ENCODE measurements at regions not wholly inside any gene's neighbourhood (a gene's known extent, or its start where the extent isn't known, plus 50 kb on each side); places are given as distances from the start of the nearest gene placed in this dataset.

GRCh38 chr10:124220971-124221355 lies 127.6 kb upstream of the CHST15 start:
- 68 to 84% methylated on average over 12 of the region's 12 CpGs for WGBS, 2 donors
- H3K27me3 ChIP-seq (ENCODE audit: control insufficient read depth in 3 of 3, insufficient read depth in 3 of 3, low read length in 2 of 3): no peaks in the 10 kb centered on the region
- H3K9ac ChIP-seq (ENCODE audit: insufficient read depth in 1 of 2, low read length in 2 of 2): no peak overlapping the region
- H3K36me3 ChIP-seq (ENCODE audit: control insufficient read depth in 4 of 4, insufficient read depth in 4 of 4, low read length in 4 of 4): no peaks in the 10 kb centered on the region
- ATAC-seq (ENCODE audit: insufficient read depth, low FRiP score): no peak
- H3K4me1 ChIP-seq (ENCODE audit: control insufficient read depth in 5 of 5, insufficient read depth in 5 of 5, low read length in 5 of 5): peaks cover 0 to 23% (median 5%) of the 10 kb centered on the region in 5 donors
- H3K9me3 ChIP-seq (ENCODE audit: control insufficient read depth in 4 of 4, insufficient read depth in 3 of 4, low read length in 3 of 4): no peaks in the 10 kb centered on the region
- H3K27ac ChIP-seq (ENCODE audit: low read depth in 1 of 2, low read length in 1 of 2): peak overlapping the region in 1 of 2 donors; percentile 30
- no peak for TF ChIP-seq CTCF (IDR thresholded peaks at IDR 0.05; ENCODE audit: control extremely low read depth, extremely low read depth)
- DNase-seq: no peak
- H3K4me3 ChIP-seq: no peak overlapping the region

GRCh38 chr10:124220547-124220946 lies 127.1 kb upstream of the CHST15 start:
- WGBS, 2 donors: 68 to 82% methylated on average over 6 of the region's 6 CpGs
- DNase-seq (peak in 2 of 3 donors; percentile 7 to 23), ATAC-seq (ENCODE audit: insufficient read depth, low FRiP score) (no peak)
- H3K27me3 ChIP-seq (ENCODE audit: control insufficient read depth in 3 of 3, insufficient read depth in 3 of 3, low read length in 2 of 3): no peaks in the 10 kb centered on the region
- peaks cover 0 to 23% (median 5%) of the 10 kb centered on the region in 5 donors for H3K4me1 ChIP-seq (ENCODE audit: control insufficient read depth in 5 of 5, insufficient read depth in 5 of 5, low read length in 5 of 5)
- H3K36me3 ChIP-seq (ENCODE audit: control insufficient read depth in 4 of 4, insufficient read depth in 4 of 4, low read length in 4 of 4): no peaks in the 10 kb centered on the region
- H3K9ac ChIP-seq (ENCODE audit: insufficient read depth in 1 of 2, low read length in 2 of 2): no peak overlapping the region
- H3K27ac ChIP-seq (ENCODE audit: low read depth in 1 of 2, low read length in 1 of 2): no peak overlapping the region
- no peak overlapping the region for H3K4me3 ChIP-seq
- no peak for TF ChIP-seq CTCF (IDR thresholded peaks at IDR 0.05; ENCODE audit: control extremely low read depth, extremely low read depth)
- H3K9me3 ChIP-seq (ENCODE audit: control insufficient read depth in 4 of 4, insufficient read depth in 3 of 4, low read length in 3 of 4): no peaks in the 10 kb centered on the region

- H3K27ac ChIP-seq (ENCODE audit: low read depth in 1 of 2, low read length in 1 of 2): no peak overlapping the region
- no peak for TF ChIP-seq CTCF (IDR thresholded peaks at IDR 0.05; ENCODE audit: control extremely low read depth, extremely low read depth)
- ATAC-seq (ENCODE audit: insufficient read depth, low FRiP score) (no peak), DNase-seq (no peak)
- no peaks in the 10 kb centered on the region for H3K36me3 ChIP-seq (ENCODE audit: control insufficient read depth in 4 of 4, insufficient read depth in 4 of 4, low read length in 4 of 4)
- no peak overlapping the region for H3K4me3 ChIP-seq
- no peak overlapping the region for H3K9ac ChIP-seq (ENCODE audit: insufficient read depth in 1 of 2, low read length in 2 of 2)
- no peaks in the 10 kb centered on the region for H3K27me3 ChIP-seq (ENCODE audit: control insufficient read depth in 3 of 3, insufficient read depth in 3 of 3, low read length in 2 of 3)
- peaks cover 0 to 23% (median 5%) of the 10 kb centered on the region in 5 donors for H3K4me1 ChIP-seq (ENCODE audit: control insufficient read depth in 5 of 5, insufficient read depth in 5 of 5, low read length in 5 of 5)
- H3K9me3 ChIP-seq (ENCODE audit: control insufficient read depth in 4 of 4, insufficient read depth in 3 of 4, low read length in 3 of 4): no peaks in the 10 kb centered on the region
- WGBS, 2 donors: 77 to 80% methylated on average over 7 of the region's 7 CpGs
Measured at GRCh38 chr10:124219655-124220054, 126.3 kb upstream of the CHST15 start.

- Histone ChIP-seq H3K27me3 (ENCODE audit: control insufficient read depth in 3 of 3, insufficient read depth in 3 of 3, low read length in 2 of 3) (no peaks in the 10 kb centered on the region), H3K9me3 (ENCODE audit: control insufficient read depth in 4 of 4, insufficient read depth in 3 of 4, low read length in 3 of 4) (no peaks in the 10 kb centered on the region), H3K4me3 (no peak overlapping the region), H3K27ac (ENCODE audit: low read depth in 1 of 2, low read length in 1 of 2) (no peak overlapping the region), H3K9ac (ENCODE audit: insufficient read depth in 1 of 2, low read length in 2 of 2) (no peak overlapping the region), H3K4me1 (ENCODE audit: control insufficient read depth in 5 of 5, insufficient read depth in 5 of 5, low read length in 5 of 5) (peaks cover 0 to 23% (median 5%) of the 10 kb centered on the region in 5 donors), H3K36me3 (ENCODE audit: control insufficient read depth in 4 of 4, insufficient read depth in 4 of 4, low read length in 4 of 4) (no peaks in the 10 kb centered on the region)
- ATAC-seq (ENCODE audit: insufficient read depth, low FRiP score) (no peak), DNase-seq (no peak)
- TF ChIP-seq CTCF (IDR thresholded peaks at IDR 0.05; ENCODE audit: control extremely low read depth, extremely low read depth): no peak
- WGBS, 2 donors: 84 to 86% methylated on average over 12 of the region's 12 CpGs
Measured at GRCh38 chr10:124219062-124219461, 125.7 kb upstream of the CHST15 start.

Measured in lung (tissue), 11 donors.